ENCODE measurements at regions not wholly inside any gene's neighbourhood (a gene's known extent, or its start where the extent isn't known, plus 50 kb on each side); places are given as distances from the start of the nearest gene placed in this dataset.

GRCh38 chr22:34992672-34993071 is 73.3 kb upstream of the ISX start:
- Histone ChIP-seq H3K36me3 (ENCODE audit: low read length) (no peaks in the 10 kb centered on the region), H3K4me2 (ENCODE audit: low read depth, low read length, poor library complexity, severe bottlenecking) (no peak overlapping the region), H3K9me2 (replicated peaks; ENCODE audit: insufficient read depth, low read length) (no peaks in the 10 kb centered on the region), H3K9ac (ENCODE audit: low read length) (no peak overlapping the region), H3K9me3 (ENCODE audit: insufficient read depth, low read length) (peaks cover 3% of the 10 kb centered on the region; the same call in 1 of the 2 replicates), H3K4me3 (ENCODE audit: insufficient read depth, low read length, poor library complexity, severe bottlenecking) (no peak overlapping the region), H3F3A (ENCODE audit: insufficient read depth) (no peaks in the 10 kb centered on the region), H2AFZ (ENCODE audit: low read depth, low read length, severe bottlenecking) (no peak overlapping the region), H3K27ac (ENCODE audit: low read depth, low read length) (no peak overlapping the region), H3K27me3 (ENCODE audit: low read length) (no peaks in the 10 kb centered on the region), H3K79me2 (ENCODE audit: insufficient read depth, low read length) (no peaks in the 10 kb centered on the region), H4K20me1 (ENCODE audit: low read depth, low read length) (no peaks in the 10 kb centered on the region)
- no peak for TF ChIP-seq EZH2phosphoT487 (conservative IDR thresholded peaks at IDR 0.05; ENCODE audit: low read length)
- TF ChIP-seq, protein P1, sequence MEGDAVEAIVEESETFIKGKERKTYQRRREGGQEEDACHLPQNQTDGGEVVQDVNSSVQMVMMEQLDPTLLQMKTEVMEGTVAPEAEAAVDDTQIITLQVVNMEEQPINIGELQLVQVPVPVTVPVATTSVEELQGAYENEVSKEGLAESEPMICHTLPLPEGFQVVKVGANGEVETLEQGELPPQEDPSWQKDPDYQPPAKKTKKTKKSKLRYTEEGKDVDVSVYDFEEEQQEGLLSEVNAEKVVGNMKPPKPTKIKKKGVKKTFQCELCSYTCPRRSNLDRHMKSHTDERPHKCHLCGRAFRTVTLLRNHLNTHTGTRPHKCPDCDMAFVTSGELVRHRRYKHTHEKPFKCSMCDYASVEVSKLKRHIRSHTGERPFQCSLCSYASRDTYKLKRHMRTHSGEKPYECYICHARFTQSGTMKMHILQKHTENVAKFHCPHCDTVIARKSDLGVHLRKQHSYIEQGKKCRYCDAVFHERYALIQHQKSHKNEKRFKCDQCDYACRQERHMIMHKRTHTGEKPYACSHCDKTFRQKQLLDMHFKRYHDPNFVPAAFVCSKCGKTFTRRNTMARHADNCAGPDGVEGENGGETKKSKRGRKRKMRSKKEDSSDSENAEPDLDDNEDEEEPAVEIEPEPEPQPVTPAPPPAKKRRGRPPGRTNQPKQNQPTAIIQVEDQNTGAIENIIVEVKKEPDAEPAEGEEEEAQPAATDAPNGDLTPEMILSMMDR (IDR thresholded peaks at IDR 0.05; ENCODE audit: insufficient read depth, low read length, poor library complexity, severe bottlenecking): no peak

GRCh38 chr22:34993548-34993947 is 72.4 kb upstream of the ISX start:
- no peaks in the 10 kb centered on the region for H3K79me2 ChIP-seq (ENCODE audit: insufficient read depth, low read length)

GRCh38 chr22:34997633-34998299 is 68.2 kb upstream of the ISX start:
- Histone ChIP-seq H3K79me2 (ENCODE audit: insufficient read depth, low read length) (no peaks in the 10 kb centered on the region), H4K20me1 (ENCODE audit: low read depth, low read length) (no peaks in the 10 kb centered on the region), H3K27me3 (ENCODE audit: low read length) (no peaks in the 10 kb centered on the region), H3K27ac (ENCODE audit: low read depth, low read length) (no peak overlapping the region), H3K9me3 (ENCODE audit: insufficient read depth, low read length) (no peaks in the 10 kb centered on the region), H3F3A (ENCODE audit: insufficient read depth) (no peaks in the 10 kb centered on the region), H2AFZ (ENCODE audit: low read depth, low read length, severe bottlenecking) (no peak overlapping the region), H3K9ac (ENCODE audit: low read length) (no peak overlapping the region), H3K36me3 (ENCODE audit: low read length) (no peaks in the 10 kb centered on the region), H3K9me2 (replicated peaks; ENCODE audit: insufficient read depth, low read length) (no peaks in the 10 kb centered on the region), H3K4me3 (ENCODE audit: insufficient read depth, low read length, poor library complexity, severe bottlenecking) (no peak overlapping the region), H3K4me2 (ENCODE audit: low read depth, low read length, poor library complexity, severe bottlenecking) (no peak overlapping the region)
- TF ChIP-seq, protein P1 (IDR thresholded peaks at IDR 0.05; ENCODE audit: insufficient read depth, low read length, poor library complexity, severe bottlenecking): no peak
- TF ChIP-seq EZH2phosphoT487 (conservative IDR thresholded peaks at IDR 0.05; ENCODE audit: low read length): no peak

More at GRCh38 chr22:34993548-34993947, 72.4 kb upstream of the ISX start:
- Histone ChIP-seq H3K4me3 (ENCODE audit: insufficient read depth, low read length, poor library complexity, severe bottlenecking) (no peak overlapping the region), H3K27ac (ENCODE audit: low read depth, low read length) (no peak overlapping the region), H2AFZ (ENCODE audit: low read depth, low read length, severe bottlenecking) (no peak overlapping the region), H4K20me1 (ENCODE audit: low read depth, low read length) (no peaks in the 10 kb centered on the region), H3K4me2 (ENCODE audit: low read depth, low read length, poor library complexity, severe bottlenecking) (no peak overlapping the region), H3K9me2 (replicated peaks; ENCODE audit: insufficient read depth, low read length) (no peaks in the 10 kb centered on the region), H3K9me3 (ENCODE audit: insufficient read depth, low read length) (no peaks in the 10 kb centered on the region), H3K9ac (ENCODE audit: low read length) (no peak overlapping the region), H3K27me3 (ENCODE audit: low read length) (no peaks in the 10 kb centered on the region), H3K36me3 (ENCODE audit: low read length) (no peaks in the 10 kb centered on the region), H3F3A (ENCODE audit: insufficient read depth) (no peaks in the 10 kb centered on the region)
- TF ChIP-seq EZH2phosphoT487 (conservative IDR thresholded peaks at IDR 0.05; ENCODE audit: low read length): no peak
- TF ChIP-seq, protein P1 (IDR thresholded peaks at IDR 0.05; ENCODE audit: insufficient read depth, low read length, poor library complexity, severe bottlenecking): no peak

All from SU-DHL-6 (cell line).